HEK293T (cell line): ENCODE measurements at regions not wholly inside any gene's neighbourhood (a gene's known extent, or its start where the extent isn't known, plus 50 kb on each side); places are given as distances from the start of the nearest gene placed in this dataset.

Experiments used
- BHLHE40 ChIP-seq: fragments of 450-650 bp; IDR thresholded peaks from 2 replicates; pipeline ENCODE4 v1.6.1; 2016; ENCODE audit warnings: mild to moderate bottlenecking, moderate library complexity, borderline replicate concordance
- FOXA1 ChIP-seq: fragments of 450-650 bp; IDR thresholded peaks from 2 replicates; pipeline ENCODE4 v1.6.1; 2016; ENCODE audit warnings: mild to moderate bottlenecking
- FOXK2 ChIP-seq: fragments of 450-650 bp; IDR thresholded peaks from 2 replicates; pipeline ENCODE4 v1.6.1; 2016; ENCODE audit warnings: mild to moderate bottlenecking
- HDGF ChIP-seq: fragments of 450-650 bp; IDR thresholded peaks from 2 replicates; pipeline ENCODE4 v1.6.1; 2017; ENCODE audit warnings: antibody characterized with exemption, borderline replicate concordance
- SP1 ChIP-seq: fragments of 450-650 bp; IDR thresholded peaks from 2 replicates; pipeline ENCODE4 v1.6.1; 2017
- TARDBP ChIP-seq: fragments of 450-650 bp; IDR thresholded peaks from 2 replicates; pipeline ENCODE4 v1.6.1; 2016
- ZNF384 ChIP-seq: fragments of 450-650 bp; IDR thresholded peaks from 2 replicates; pipeline ENCODE4 v1.6.1; 2016
- TF ChIP-seq, protein P1 (sequence below): fragments of 450-650 bp; IDR thresholded peaks from 2 replicates; pipeline ENCODE4 v1.6.1; 2016

DNA sequence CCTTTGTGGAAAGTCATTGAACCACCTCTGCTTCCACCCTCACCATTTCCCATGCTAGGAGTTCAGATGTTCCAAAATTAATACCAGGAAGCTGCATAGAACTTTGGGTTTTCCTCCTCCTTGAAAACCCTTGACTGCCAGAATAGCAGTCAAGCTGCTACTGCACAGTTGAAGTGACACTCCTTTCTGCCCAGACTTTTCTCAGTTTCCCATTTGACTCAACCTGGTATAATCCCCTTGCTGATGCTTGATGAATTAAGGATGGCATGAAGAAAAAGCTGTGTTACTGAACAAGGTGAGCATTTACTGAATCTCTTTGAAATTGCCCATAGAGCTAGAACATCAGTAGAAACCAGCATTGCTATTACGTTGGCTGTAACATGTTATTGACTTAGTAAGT, 286.0 kb downstream of the EDEM1 start:
- TF ChIP-seq FOXA1 = no peak
- TF ChIP-seq, protein P1, sequence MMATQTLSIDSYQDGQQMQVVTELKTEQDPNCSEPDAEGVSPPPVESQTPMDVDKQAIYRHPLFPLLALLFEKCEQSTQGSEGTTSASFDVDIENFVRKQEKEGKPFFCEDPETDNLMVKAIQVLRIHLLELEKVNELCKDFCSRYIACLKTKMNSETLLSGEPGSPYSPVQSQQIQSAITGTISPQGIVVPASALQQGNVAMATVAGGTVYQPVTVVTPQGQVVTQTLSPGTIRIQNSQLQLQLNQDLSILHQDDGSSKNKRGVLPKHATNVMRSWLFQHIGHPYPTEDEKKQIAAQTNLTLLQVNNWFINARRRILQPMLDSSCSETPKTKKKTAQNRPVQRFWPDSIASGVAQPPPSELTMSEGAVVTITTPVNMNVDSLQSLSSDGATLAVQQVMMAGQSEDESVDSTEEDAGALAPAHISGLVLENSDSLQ = no peak
- no peak for TF ChIP-seq FOXK2
- TF ChIP-seq SP1 = no peak
- TF ChIP-seq ZNF384 = no peak
- no peak for TF ChIP-seq BHLHE40
- no peak for TF ChIP-seq TARDBP
- TF ChIP-seq HDGF = no peak
